Gastroesophageal sphincter (tissue), 4 donors: ENCODE measurements at regions not wholly inside any gene's neighbourhood (a gene's known extent, or its start where the extent isn't known, plus 50 kb on each side); places are given as distances from the start of the nearest gene placed in this dataset.

Experiments
- ATAC-seq: fragments of 150-250 bp; one replicate; pipeline ENCODE4 v1.9.1; 2016; ENCODE audit warnings: mild to moderate bottlenecking, moderate library complexity
- H3K27ac ChIP-seq, 4 donors: fragments of 200-600 bp; sonication (generic) in 3 of 4; 1 replicate in 3 of 4; 2 replicates in 1 of 4; pipeline ENCODE4 v1.5.1; 2016 to 2019
- H3K27me3 ChIP-seq: fragments of 200-600 bp; sonication (generic); one replicate; pipeline ENCODE4 v1.5.1; 2019
- H3K36me3 ChIP-seq, 2 donors: fragments of 200-600 bp; sonication (generic); one replicate each; pipeline ENCODE4 v1.5.1; 2019; ENCODE audit warnings: control low read depth in 1 of 2
- H3K4me1 ChIP-seq, 3 donors: fragments of 200-600 bp; sonication (generic); 1 replicate in 2 of 3; 2 replicates in 1 of 3; pipeline ENCODE4 v1.5.1; 2016 to 2019; ENCODE audit warnings: control low read depth in 2 of 3
- H3K4me3 ChIP-seq, 2 donors: fragments of 200-600 bp; sonication (generic); one replicate each; pipeline ENCODE4 v1.5.1; 2019; ENCODE audit warnings: mild to moderate bottlenecking in 1 of 2, moderate library complexity in 1 of 2
- H3K9me3 ChIP-seq, 3 donors: fragments of 200-600 bp; sonication (generic); one replicate each; pipeline ENCODE4 v1.5.1; 2017 to 2019; ENCODE audit warnings: control low read depth in 2 of 3
- CTCF ChIP-seq, 4 experiments: fragments of 200-600 bp in 2 of 4; fragments of 450-650 bp in 2 of 4; sonication (generic) in 1 of 4; IDR thresholded peaks; one replicate each; pipeline ENCODE4 v1.5.1; 2017 to 2019; ENCODE audit warnings: antibody characterized with exemption in 4 of 4, mild to moderate bottlenecking in 2 of 4, moderate library complexity in 2 of 4
- EP300 ChIP-seq: sonication (generic); formaldehyde crosslinking; IDR thresholded peaks from one replicate; pipeline ENCODE4 v1.6.1; 2017; ENCODE audit warnings: antibody characterized with exemption, mild to moderate bottlenecking
- POLR2A ChIP-seq, 2 donors: fragments of 450-650 bp; IDR thresholded peaks; one replicate each; pipeline ENCODE4 v1.6.1; 2017; ENCODE audit warnings: antibody characterized with exemption in 2 of 2, mild to moderate bottlenecking in 2 of 2, moderate library complexity in 1 of 2
- POLR2AphosphoS5 ChIP-seq: sonication (generic); formaldehyde crosslinking; IDR thresholded peaks from one replicate; pipeline ENCODE4 v1.6.1; 2017; ENCODE audit warnings: antibody characterized with exemption
- WGBS, 2 donors: methylation state at CpG; one replicate each; pipeline ENCODE4 v1.1.5; 2018; ENCODE audit warnings: low coverage in 1 of 2; 5-methylcytosine and 5-hydroxymethylcytosine counted together

GRCh38 chr15:100703032-100703578, 100.7 kb downstream of the ASB7 start:
- no peaks in the 10 kb centered on the region for H3K36me3 ChIP-seq
- WGBS, 2 donors: 26 to 36% methylated on average over 3 of the region's 3 CpGs
- TF ChIP-seq POLR2AphosphoS5 (no peak), CTCF (IDR thresholded peaks at IDR 0.05) (no peak), POLR2A (IDR thresholded peaks at IDR 0.05) (no peak), EP300 (no peak)
- H3K27ac ChIP-seq: no peak overlapping the region
- peaks cover 10% of the 10 kb centered on the region for H3K27me3 ChIP-seq
- no peaks in the 10 kb centered on the region for H3K9me3 ChIP-seq
- no peaks in the 10 kb centered on the region for H3K4me1 ChIP-seq
- no peak for ATAC-seq
- no peak overlapping the region for H3K4me3 ChIP-seq

GRCh38 chr15:100703671-100704070, 101.3 kb downstream of the ASB7 start:
- 92 to 100% methylated on average over 4 to 5 of the region's 10 CpGs for WGBS, 2 donors
- no peak for ATAC-seq
- TF ChIP-seq EP300: no peak
- no peak for TF ChIP-seq POLR2AphosphoS5
- no peak for TF ChIP-seq CTCF (IDR thresholded peaks at IDR 0.05)
- no peak for TF ChIP-seq POLR2A (IDR thresholded peaks at IDR 0.05)

GRCh38 chr15:100704281-100705055, 102.1 kb downstream of the ASB7 start:
- no peaks in the 10 kb centered on the region for H3K36me3 ChIP-seq
- ATAC-seq: no peak
- 72 to 100% methylated on average over 1 to 5 of the region's 7 CpGs for WGBS, 2 donors
- H3K4me1 ChIP-seq: no peaks in the 10 kb centered on the region
- no peak overlapping the region for H3K4me3 ChIP-seq
- H3K27me3 ChIP-seq: peaks cover 10% of the 10 kb centered on the region
- no peaks in the 10 kb centered on the region for H3K9me3 ChIP-seq
- H3K27ac ChIP-seq: no peak overlapping the region
- TF ChIP-seq CTCF (IDR thresholded peaks at IDR 0.05) (no peak), EP300 (no peak), POLR2AphosphoS5 (no peak), POLR2A (IDR thresholded peaks at IDR 0.05) (no peak)

More at GRCh38 chr15:100703671-100704070, 101.3 kb downstream of the ASB7 start:
- Histone ChIP-seq H3K27me3 (peaks cover 10% of the 10 kb centered on the region), H3K4me3 (no peak overlapping the region), H3K9me3 (no peaks in the 10 kb centered on the region), H3K4me1 (no peaks in the 10 kb centered on the region), H3K36me3 (no peaks in the 10 kb centered on the region), H3K27ac (no peak overlapping the region)

GRCh38 chr15:100705065-100705464, 102.7 kb downstream of the ASB7 start:
- TF ChIP-seq POLR2A (IDR thresholded peaks at IDR 0.05): no peak
- Histone ChIP-seq H3K27me3 (peaks cover 10% of the 10 kb centered on the region), H3K9me3 (no peaks in the 10 kb centered on the region), H3K27ac (no peak overlapping the region), H3K4me3 (no peak overlapping the region), H3K4me1 (no peaks in the 10 kb centered on the region), H3K36me3 (no peaks in the 10 kb centered on the region)
- WGBS, 2 donors: 84 to 98% methylated on average over 6 to 7 of the region's 7 CpGs
- ATAC-seq: no peak

GRCh38 chr15:100705841-100706240, 103.5 kb downstream of the ASB7 start:
- H3K4me3 ChIP-seq: no peak overlapping the region
- H3K27ac ChIP-seq: no peak overlapping the region
- no peaks in the 10 kb centered on the region for H3K9me3 ChIP-seq
- no peak for TF ChIP-seq POLR2A (IDR thresholded peaks at IDR 0.05)
- no peak for TF ChIP-seq EP300
- TF ChIP-seq POLR2AphosphoS5: no peak
- no peak for TF ChIP-seq CTCF (IDR thresholded peaks at IDR 0.05)
- H3K4me1 ChIP-seq: no peaks in the 10 kb centered on the region
- H3K36me3 ChIP-seq: no peaks in the 10 kb centered on the region
- no peak for ATAC-seq
- WGBS, 2 donors: 100% methylated on average over 3 of the region's 11 CpGs; no CpG with 5 or more reads in 1 of the 2 donors
- peaks cover 10% of the 10 kb centered on the region for H3K27me3 ChIP-seq
